ENCODE measurements at regions not wholly inside any gene's neighbourhood (a gene's known extent, or its start where the extent isn't known, plus 50 kb on each side); places are given as distances from the start of the nearest gene placed in this dataset.
A peak's percentile ranks its signal among the peaks of the same experiment; 100 is the strongest.

DNA sequence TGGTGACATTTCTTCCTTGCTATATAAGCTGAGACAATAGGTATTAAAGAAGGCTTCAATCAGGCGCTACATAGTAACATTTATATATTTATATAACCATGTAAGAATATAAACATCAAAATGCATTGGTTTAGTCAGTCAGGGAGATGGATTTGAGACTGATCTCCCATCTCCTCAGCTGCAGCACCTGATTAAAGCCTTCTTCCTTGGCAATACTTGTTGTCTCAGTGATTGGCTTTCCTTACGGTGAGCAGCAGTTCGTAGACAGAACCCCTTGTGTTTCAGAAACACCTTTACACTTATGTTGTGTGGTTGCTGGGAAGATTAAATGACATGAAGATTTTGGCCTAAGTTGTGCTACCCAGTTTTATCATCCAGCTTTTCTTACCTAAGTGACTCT, 323.3 kb upstream of the DUSP10 start:
- TF ChIP-seq, protein P1, sequence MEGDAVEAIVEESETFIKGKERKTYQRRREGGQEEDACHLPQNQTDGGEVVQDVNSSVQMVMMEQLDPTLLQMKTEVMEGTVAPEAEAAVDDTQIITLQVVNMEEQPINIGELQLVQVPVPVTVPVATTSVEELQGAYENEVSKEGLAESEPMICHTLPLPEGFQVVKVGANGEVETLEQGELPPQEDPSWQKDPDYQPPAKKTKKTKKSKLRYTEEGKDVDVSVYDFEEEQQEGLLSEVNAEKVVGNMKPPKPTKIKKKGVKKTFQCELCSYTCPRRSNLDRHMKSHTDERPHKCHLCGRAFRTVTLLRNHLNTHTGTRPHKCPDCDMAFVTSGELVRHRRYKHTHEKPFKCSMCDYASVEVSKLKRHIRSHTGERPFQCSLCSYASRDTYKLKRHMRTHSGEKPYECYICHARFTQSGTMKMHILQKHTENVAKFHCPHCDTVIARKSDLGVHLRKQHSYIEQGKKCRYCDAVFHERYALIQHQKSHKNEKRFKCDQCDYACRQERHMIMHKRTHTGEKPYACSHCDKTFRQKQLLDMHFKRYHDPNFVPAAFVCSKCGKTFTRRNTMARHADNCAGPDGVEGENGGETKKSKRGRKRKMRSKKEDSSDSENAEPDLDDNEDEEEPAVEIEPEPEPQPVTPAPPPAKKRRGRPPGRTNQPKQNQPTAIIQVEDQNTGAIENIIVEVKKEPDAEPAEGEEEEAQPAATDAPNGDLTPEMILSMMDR (conservative IDR thresholded peaks at IDR 0.05; ENCODE audit: low read depth, low read length), result no peak
- H3K4me3 ChIP-seq (ENCODE audit: low read depth, low read length), result no peak overlapping the region
- no peak for DNase-seq (ENCODE audit: low read depth)

- no peak overlapping the region for H3K4me3 ChIP-seq (ENCODE audit: low read depth, low read length)
- TF ChIP-seq, protein P1 (conservative IDR thresholded peaks at IDR 0.05; ENCODE audit: low read depth, low read length), result no peak
- peak; percentile 80 for DNase-seq (ENCODE audit: low read depth)
These were observed 322.7 kb upstream of the DUSP10 start for GRCh38 chr1:222064388-222065211.

DNA sequence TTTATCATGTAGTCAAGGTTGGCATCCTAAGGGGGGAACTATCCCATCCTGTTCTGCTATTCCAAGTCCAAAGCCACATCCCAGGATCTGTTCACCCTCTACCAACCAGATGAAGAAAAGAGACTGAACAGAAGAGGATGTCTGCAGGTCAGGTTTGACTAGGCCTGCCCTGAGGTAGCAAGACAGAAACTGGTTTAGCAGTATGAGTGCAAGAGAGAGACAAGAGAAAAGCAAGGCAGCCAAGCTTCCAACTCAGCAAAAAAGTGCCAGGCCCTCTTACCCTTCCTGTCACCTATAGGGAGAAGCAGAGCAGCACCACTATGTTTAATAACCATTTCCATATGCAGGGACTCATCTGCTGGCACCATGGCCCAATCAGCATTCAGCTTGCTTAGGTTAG, 320.8 kb upstream of the DUSP10 start:
- DNase-seq (ENCODE audit: low read depth), result no peak
- TF ChIP-seq, protein P1 (conservative IDR thresholded peaks at IDR 0.05; ENCODE audit: low read depth, low read length), result no peak
- no peak overlapping the region for H3K4me3 ChIP-seq (ENCODE audit: low read depth, low read length)

- TF ChIP-seq, protein P1 (conservative IDR thresholded peaks at IDR 0.05; ENCODE audit: low read depth, low read length), result no peak
- no peak overlapping the region for H3K4me3 ChIP-seq (ENCODE audit: low read depth, low read length)
- no peak for DNase-seq (ENCODE audit: low read depth)
These were observed 319.9 kb upstream of the DUSP10 start for GRCh38 chr1:222061711-222062359.

- TF ChIP-seq, protein P1 (conservative IDR thresholded peaks at IDR 0.05; ENCODE audit: low read depth, low read length), result no peak
- DNase-seq (ENCODE audit: low read depth), result no peak
- H3K4me3 ChIP-seq (ENCODE audit: low read depth, low read length), result no peak overlapping the region
These were observed 318.5 kb upstream of the DUSP10 start for GRCh38 chr1:222060210-222060916.

- H3K4me3 ChIP-seq (ENCODE audit: low read depth, low read length), result no peak overlapping the region
- TF ChIP-seq, protein P1 (conservative IDR thresholded peaks at IDR 0.05; ENCODE audit: low read depth, low read length), result no peak
- no peak for DNase-seq (ENCODE audit: low read depth)
These were observed 316.4 kb upstream of the DUSP10 start for GRCh38 chr1:222058249-222058648.
